GM19463 (cell line): ENCODE measurements at regions not wholly inside any gene's neighbourhood (a gene's known extent, or its start where the extent isn't known, plus 50 kb on each side); places are given as distances from the start of the nearest gene placed in this dataset.

Source experiments
- ATAC-seq: cut with Tn5 transposase; IDR thresholded peaks from one replicate; pipeline ENCODE4 v1.9.1; 2021; ENCODE audit warnings: mild to moderate bottlenecking, moderate library complexity; ENCODE audit not compliant: unreplicated experiment

GRCh38 chr15:100809587-100809986 is 70.0 kb upstream of the ALDH1A3 start:
- ATAC-seq = no peak

GRCh38 chr15:100810229-100810628 is 69.4 kb upstream of the ALDH1A3 start:
- ATAC-seq = no peak

GRCh38 chr15:100810831-100811230 is 68.8 kb upstream of the ALDH1A3 start:
- no peak for ATAC-seq

- no peak for ATAC-seq
Observed at GRCh38 chr15:100812802-100813201, 66.8 kb upstream of the ALDH1A3 start.

GRCh38 chr15:100818927-100819326 is 60.7 kb upstream of the ALDH1A3 start:
- no peak for ATAC-seq

DNA sequence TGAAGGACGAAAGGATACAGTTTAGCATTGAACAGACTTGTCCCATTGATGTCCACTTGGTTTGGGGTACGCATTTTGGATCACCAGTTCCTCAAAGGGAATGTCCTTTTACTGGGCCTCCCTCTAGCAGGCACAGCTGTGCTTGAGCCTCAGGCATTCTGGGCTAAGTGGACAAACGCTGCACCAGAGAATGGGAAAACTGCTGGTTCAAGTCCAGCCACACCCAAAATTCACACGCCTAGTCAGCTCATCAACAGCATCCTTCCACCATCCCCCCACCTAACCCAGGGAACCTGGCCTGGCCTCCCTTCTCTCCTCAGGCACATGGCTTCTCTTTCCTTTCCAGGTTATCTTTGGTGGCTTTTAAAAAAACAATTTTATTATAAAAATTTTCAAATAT is 59.1 kb upstream of the ALDH1A3 start:
- ATAC-seq = no peak

DNA sequence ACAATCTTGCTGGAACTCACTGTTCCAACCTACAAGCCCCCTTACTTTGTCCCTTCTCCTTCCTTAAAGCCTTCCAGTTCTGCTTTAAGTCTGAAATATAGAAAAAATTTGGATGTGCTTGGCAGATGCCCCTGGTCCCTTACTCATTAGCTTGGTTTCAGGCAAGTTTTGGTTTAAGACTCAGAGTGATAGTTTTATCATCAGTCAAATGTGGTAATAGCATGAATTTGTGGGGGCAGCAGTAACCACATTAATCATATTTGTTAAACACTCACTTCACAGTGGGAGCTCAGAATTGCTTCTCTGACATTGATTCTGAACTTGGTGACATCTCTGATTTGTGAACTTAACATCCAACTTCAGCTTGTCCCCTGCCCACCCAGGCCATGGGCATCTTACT is 58.3 kb upstream of the ALDH1A3 start:
- no peak for ATAC-seq

GRCh38 chr15:100824211-100824610 is 55.4 kb upstream of the ALDH1A3 start:
- no peak for ATAC-seq

- ATAC-seq = no peak
Observed at GRCh38 chr15:100829457-100829856, 50.2 kb upstream of the ALDH1A3 start.
